H54 (cell line): ENCODE measurements at regions not wholly inside any gene's neighbourhood (a gene's known extent, or its start where the extent isn't known, plus 50 kb on each side); places are given as distances from the start of the nearest gene placed in this dataset.
"Not testable (repeated sequence)": the region's sequence is repeated elsewhere in the genome, so short reads cannot be mapped to it uniquely, and the experiment has no call there.

Experiments used
- DNase-seq: peaks from one replicate; pipeline ENCODE4 v3.0.0; 2011; ENCODE audit warnings: low spot score, mixed read lengths; ENCODE audit not compliant: insufficient read length
- FAIRE-seq: peaks from 3 replicates; lab custom pipeline; 2011; peaks lifted over from hg19 to GRCh38; lab: Jason Lieb, UNC
- POLR2A ChIP-seq: IDR thresholded peaks from 2 replicates; pipeline ENCODE4 v1.6.1; 2011; ENCODE audit warnings: low read depth, mild to moderate bottlenecking, low read length

DNA sequence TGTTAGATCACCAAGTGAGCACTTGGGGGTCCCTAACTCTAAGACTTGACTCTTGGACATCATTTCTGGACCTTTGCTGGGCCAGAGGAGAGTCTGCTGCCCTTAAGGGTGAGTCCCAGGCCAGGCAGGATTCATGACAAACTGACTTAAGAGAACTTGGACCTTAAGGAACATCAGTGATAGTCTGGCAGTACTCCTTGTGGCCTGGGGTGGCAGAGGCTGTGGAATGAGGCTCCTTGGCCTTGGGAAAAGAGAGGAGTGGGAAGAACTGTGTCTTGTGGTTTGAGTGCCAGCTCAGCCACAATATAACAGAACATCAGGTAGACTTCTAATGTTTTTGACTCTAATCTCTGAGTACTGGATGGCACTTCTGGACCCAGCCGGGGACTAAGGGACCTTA lies 478.7 kb downstream of the MEI4 start:
- DNase-seq (no peak), FAIRE-seq (no peak)
- no peak for TF ChIP-seq POLR2A

DNA sequence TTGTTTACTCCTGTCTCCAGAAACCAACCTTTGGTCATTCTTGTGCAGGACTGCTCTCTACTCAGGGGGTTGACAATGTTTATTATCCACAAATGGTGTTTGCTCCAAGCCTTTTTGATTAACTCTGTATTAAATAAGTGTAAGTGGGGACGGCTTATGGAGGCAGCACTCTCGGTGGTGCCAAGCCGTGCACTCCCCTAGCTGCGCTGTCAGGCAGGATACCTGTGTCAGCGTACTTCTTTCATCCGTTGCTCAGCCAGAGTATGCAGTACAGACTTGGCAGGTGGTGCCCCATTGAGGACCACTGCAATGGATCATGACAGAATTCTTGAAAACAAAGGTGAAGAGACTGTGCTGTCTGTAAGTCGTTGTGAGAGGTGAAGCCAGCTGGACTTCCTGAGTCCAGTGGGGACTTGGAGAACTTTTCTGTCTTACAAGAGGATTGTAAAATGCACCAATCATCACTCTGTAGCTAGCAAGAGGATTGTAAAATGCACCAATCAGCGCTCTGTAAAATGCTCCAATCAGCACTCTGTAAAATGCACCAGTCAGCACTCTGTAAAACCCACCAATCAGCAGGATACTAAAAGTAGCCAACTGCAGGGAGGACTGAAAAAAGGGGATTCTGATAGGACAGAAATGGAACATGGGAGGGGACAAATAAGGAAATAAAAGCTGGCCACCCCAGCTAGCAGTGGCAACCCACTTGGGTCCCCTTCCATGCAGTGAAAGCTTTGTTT lies 480.0 kb downstream of the MEI4 start:
- DNase-seq (no peak), FAIRE-seq (no peak)
- no peak for TF ChIP-seq POLR2A

- TF ChIP-seq POLR2A, result no peak
- DNase-seq, result no peak
- FAIRE-seq, result no peak
Measured at GRCh38 chr6:78150425-78150824, 497.6 kb downstream of the MEI4 start.

- no peak for FAIRE-seq
- no peak for TF ChIP-seq POLR2A
- DNase-seq, result no peak
Measured at GRCh38 chr6:78153976-78154375, 501.1 kb downstream of the MEI4 start.

DNA sequence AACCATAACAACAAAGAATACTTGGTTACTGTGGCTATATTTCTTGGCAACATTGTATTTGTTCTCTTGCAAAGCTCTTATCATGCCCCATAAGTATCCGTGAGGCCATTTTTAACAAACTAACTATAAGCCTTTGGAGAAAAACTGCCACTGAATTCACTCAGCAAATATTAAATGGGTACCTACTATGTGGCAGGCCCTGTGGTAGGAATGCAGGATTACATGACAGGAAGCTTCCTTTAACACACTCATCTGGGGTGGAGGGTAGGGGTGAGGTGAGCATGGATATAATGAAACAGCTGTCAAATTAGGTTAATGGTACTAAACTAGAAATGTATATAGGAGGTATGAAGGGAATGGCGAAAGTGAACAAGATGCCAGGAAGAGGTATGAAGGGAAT lies 504.8 kb downstream of the MEI4 start:
- TF ChIP-seq POLR2A, result no peak
- DNase-seq (no peak), FAIRE-seq (no peak)

- DNase-seq, result no peak
- TF ChIP-seq POLR2A, result no peak
- no peak for FAIRE-seq
Measured at GRCh38 chr6:78188891-78189290, 536.1 kb downstream of the MEI4 start.

GRCh38 chr6:78192057-78192456 lies 539.2 kb downstream of the MEI4 start:
- FAIRE-seq (no peak), DNase-seq (no peak)
- no peak for TF ChIP-seq POLR2A

DNA sequence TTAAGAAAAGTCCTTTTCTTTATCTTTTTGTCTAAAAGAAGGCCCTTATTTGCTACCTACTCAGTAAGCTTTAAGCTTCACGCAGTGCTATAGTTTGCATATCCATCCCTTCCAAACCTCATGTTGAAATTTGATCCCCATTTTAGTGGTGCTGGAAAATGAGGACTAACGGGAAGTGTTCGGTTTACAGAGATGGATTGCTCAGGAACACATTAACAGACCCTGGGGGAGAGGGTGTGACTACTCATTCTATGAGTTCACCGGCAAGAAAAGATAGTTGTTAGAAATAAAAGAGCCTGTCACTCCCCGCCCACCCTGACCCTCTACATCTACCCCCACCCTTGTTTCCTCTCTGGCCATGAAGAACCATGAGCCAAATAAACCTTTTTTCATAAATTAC lies 546.2 kb downstream of the MEI4 start:
- FAIRE-seq (no peak), DNase-seq (no peak)
- TF ChIP-seq POLR2A, result no peak

GRCh38 chr6:78222226-78222625 lies 569.4 kb downstream of the MEI4 start:
- TF ChIP-seq POLR2A, result no peak
- FAIRE-seq (no peak), DNase-seq (no peak)

GRCh38 chr6:78231002-78231401 lies 578.2 kb downstream of the MEI4 start:
- no peak for FAIRE-seq
- TF ChIP-seq POLR2A, result no peak
- no peak for DNase-seq

GRCh38 chr6:78243519-78243918 lies 590.7 kb downstream of the MEI4 start:
- TF ChIP-seq POLR2A, result no peak
- FAIRE-seq, result no peak
- no peak for DNase-seq

DNA sequence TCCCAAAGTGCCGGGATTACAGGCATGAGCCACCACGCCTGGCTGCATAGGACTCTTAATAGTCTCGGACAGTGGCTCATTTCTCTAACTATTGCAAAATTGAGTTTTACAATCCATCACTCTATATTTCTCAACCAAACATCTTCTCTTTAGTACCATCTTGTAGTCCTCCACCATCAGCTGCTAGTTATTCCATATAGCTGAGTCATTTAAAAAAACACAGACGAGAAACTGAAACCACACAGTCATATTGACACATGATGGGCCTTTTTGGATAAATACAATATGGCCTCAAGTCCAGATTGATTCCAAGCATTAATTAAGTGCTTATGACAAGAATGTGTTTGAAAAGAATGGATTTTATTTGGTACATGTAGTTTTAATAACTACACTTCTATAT lies 599.1 kb downstream of the MEI4 start:
- FAIRE-seq, result no peak
- DNase-seq, result no peak
- no peak for TF ChIP-seq POLR2A

- FAIRE-seq (no peak), DNase-seq (no peak)
- no peak for TF ChIP-seq POLR2A
Measured at GRCh38 chr6:78253618-78254017, 600.8 kb downstream of the MEI4 start.

DNA sequence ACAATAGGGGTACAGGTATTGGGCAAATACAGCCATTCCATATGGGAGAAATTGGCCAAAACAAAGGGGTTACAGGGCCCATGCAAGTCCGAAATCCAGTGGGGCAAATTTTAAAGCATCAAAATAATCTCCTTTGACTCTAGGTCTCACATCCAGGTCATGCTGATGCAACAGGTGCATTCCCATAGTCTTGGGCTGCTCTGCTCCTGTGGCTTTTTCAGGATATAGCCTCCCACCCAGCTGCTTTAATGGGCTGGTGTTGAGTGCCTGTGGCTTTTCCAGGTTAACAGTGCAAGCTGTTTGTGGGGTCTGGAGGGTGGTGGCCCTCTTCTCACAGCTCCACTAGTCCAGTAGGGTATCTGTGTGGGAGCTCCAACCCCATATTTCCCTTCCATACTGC lies 607.1 kb downstream of the MEI4 start:
- FAIRE-seq (no peak), DNase-seq (no peak)
- TF ChIP-seq POLR2A, result no peak

- FAIRE-seq, result not testable (repeated sequence)
Measured at GRCh38 chr6:78260427-78260826, 606.9 kb upstream of the IRAK1BP1 start.

More at GRCh38 chr6:78260427-78260826, 606.9 kb upstream of the IRAK1BP1 start:
- not testable (repeated sequence) for DNase-seq
